CD4-positive, alpha-beta T cell (primary cell): ENCODE measurements at regions not wholly inside any gene's neighbourhood (a gene's known extent, or its start where the extent isn't known, plus 50 kb on each side); places are given as distances from the start of the nearest gene placed in this dataset.

Experiments used
- ATAC-seq: fragments of 200-7000 bp; cut with Tn5 transposase; one replicate; pipeline ENCODE4 v1.10.0; 2022; ENCODE audit warnings: mild to moderate bottlenecking; ENCODE audit not compliant: poor library complexity
- CTCF ChIA-PET: fragments of 350-600 bp; sonication (Branson Sonifier 250); formaldehyde crosslinking; loops from one replicate; lab custom pipeline; 2021; ENCODE audit warnings: antibody characterized with exemption, inconsistent platforms; lab: Charles Lee
- POLR2A ChIA-PET: fragments of 350-600 bp; sonication (Branson Sonifier 250); formaldehyde crosslinking; loops from one replicate; lab custom pipeline; 2021; ENCODE audit warnings: antibody characterized with exemption, inconsistent platforms; lab: Charles Lee
- DNase-seq, 14 experiments: peaks; one replicate each; pipeline ENCODE4 v3.0.0-alpha.2; 2013 to 2020; ENCODE audit warnings: mixed read lengths in 2 of 14
- H3K27ac ChIP-seq, 2 donors: one replicate each; pipeline versions ENCODE4 v1.5.1 to v1.7.0; 2013; ENCODE audit warnings: low read length in 2 of 2, low read depth in 1 of 2, mild to moderate bottlenecking in 1 of 2
- H3K27me3 ChIP-seq, 2 experiments: 1 replicate in 1 of 2; 2 replicates in 1 of 2; pipeline versions ENCODE4 v1.6.1 to v1.7.0; 2013; ENCODE audit warnings: low read length in 2 of 2, control low read depth in 1 of 2, mild to moderate bottlenecking in 1 of 2, moderate library complexity in 1 of 2; ENCODE audit not compliant: insufficient read depth in 2 of 2, control insufficient read depth in 1 of 2
- H3K36me3 ChIP-seq: one replicate; pipeline ENCODE4 v1.6.1; 2013; ENCODE audit warnings: low read length, control low read depth; ENCODE audit not compliant: insufficient read depth
- H3K4me1 ChIP-seq: one replicate; pipeline ENCODE4 v1.6.1; 2013; ENCODE audit warnings: low read length, control low read depth; ENCODE audit not compliant: insufficient read depth
- H3K4me3 ChIP-seq: one replicate; pipeline ENCODE4 v1.5.1; 2013; ENCODE audit warnings: mild to moderate bottlenecking, low read length, moderate library complexity
- H3K9me3 ChIP-seq, 2 experiments: 1 replicate in 1 of 2; 2 replicates in 1 of 2; pipeline versions ENCODE4 v1.6.1 to v1.7.0; 2013; ENCODE audit warnings: low read length in 2 of 2, mild to moderate bottlenecking in 2 of 2, control low read depth in 1 of 2, moderate library complexity in 1 of 2; ENCODE audit not compliant: control insufficient read depth in 1 of 2, insufficient read depth in 1 of 2
- H3K27ac Mint-ChIP-seq: one replicate; pipeline ENCODE4 v1.8.0; 2020; ENCODE audit warnings: mixed read lengths
- H3K27me3 Mint-ChIP-seq: one replicate; pipeline ENCODE4 v1.8.0; 2021; ENCODE audit warnings: mixed read lengths
- H3K36me3 Mint-ChIP-seq: one replicate; pipeline ENCODE4 v1.8.0; 2021; ENCODE audit warnings: low read depth, mixed read lengths
- H3K4me1 Mint-ChIP-seq: one replicate; pipeline ENCODE4 v1.8.0; 2021; ENCODE audit warnings: low read depth, mixed read lengths
- H3K4me3 Mint-ChIP-seq: one replicate; pipeline ENCODE4 v1.8.0; 2020; ENCODE audit warnings: mild to moderate bottlenecking, mixed read lengths
- H3K9me3 Mint-ChIP-seq: one replicate; pipeline ENCODE4 v1.8.0; 2020; ENCODE audit warnings: mixed read lengths
- CTCF ChIP-seq: fragments of 200-600 bp; IDR thresholded peaks from one replicate; pipeline ENCODE4 v1.8.0; 2022; ENCODE audit warnings: antibody characterized with exemption, mild to moderate bottlenecking
- intact Hi-C, 2 experiments: fragments of 100-400 bp; cut with DNase I in 1 of 2; cut with micrococcal nuclease in 1 of 2; formaldehyde crosslinking; loops; one replicate each; pipeline versions ENCODE4 v1.15.1 to v1.9.0; 2023 to 2025; cut with DNase I, micrococcal nuclease

- H3K36me3 ChIP-seq: no peaks in the 10 kb centered on the region
- no peaks in the 10 kb centered on the region for H3K4me1 Mint-ChIP-seq
- no peak for TF ChIP-seq CTCF
- H3K9me3 Mint-ChIP-seq: no peaks in the 10 kb centered on the region
- H3K27me3 Mint-ChIP-seq: peaks cover 9% of the 10 kb centered on the region
- ChIA-PET CTCF (no interaction called here), POLR2A (no interaction called here)
- H3K4me3 Mint-ChIP-seq: no peak overlapping the region
- ATAC-seq: no peak
- no peak overlapping the region for H3K4me3 ChIP-seq
- no peak for DNase-seq
- H3K36me3 Mint-ChIP-seq: no peaks in the 10 kb centered on the region
- H3K27me3 ChIP-seq: no peaks in the 10 kb centered on the region
- intact Hi-C loops: no loop called here
- no peaks in the 10 kb centered on the region for H3K4me1 ChIP-seq
- H3K9me3 ChIP-seq: no peaks in the 10 kb centered on the region
- no peak overlapping the region for H3K27ac Mint-ChIP-seq
- no peak overlapping the region for H3K27ac ChIP-seq
Observed at GRCh38 chr18:41864216-41864615, 90.8 kb upstream of the PIK3C3 start.

- no peaks in the 10 kb centered on the region for H3K27me3 ChIP-seq
- no peaks in the 10 kb centered on the region for H3K4me1 ChIP-seq
- no peak overlapping the region for H3K4me3 ChIP-seq
- no peak for ATAC-seq
- no peak for DNase-seq
- no peaks in the 10 kb centered on the region for H3K4me1 Mint-ChIP-seq
- H3K36me3 ChIP-seq: no peaks in the 10 kb centered on the region
- POLR2A ChIA-PET: no interaction called here
- no peak for TF ChIP-seq CTCF
- H3K27me3 Mint-ChIP-seq: peaks cover 7% of the 10 kb centered on the region
- intact Hi-C loops: no loop called here
- H3K4me3 Mint-ChIP-seq: no peak overlapping the region
- no peak overlapping the region for H3K27ac Mint-ChIP-seq
- no peaks in the 10 kb centered on the region for H3K9me3 Mint-ChIP-seq
- H3K27ac ChIP-seq: no peak overlapping the region
- CTCF ChIA-PET: no interaction called here
- no peaks in the 10 kb centered on the region for H3K36me3 Mint-ChIP-seq
- no peaks in the 10 kb centered on the region for H3K9me3 ChIP-seq
Observed at GRCh38 chr18:41862921-41863320, 92.1 kb upstream of the PIK3C3 start.

- intact Hi-C loops: no loop called here
- H3K36me3 ChIP-seq: no peaks in the 10 kb centered on the region
- POLR2A ChIA-PET: no interaction called here
- Mint-ChIP-seq H3K4me3 (no peak overlapping the region), H3K27me3 (peaks cover 5% of the 10 kb centered on the region), H3K27ac (no peak overlapping the region), H3K36me3 (no peaks in the 10 kb centered on the region), H3K9me3 (no peaks in the 10 kb centered on the region), H3K4me1 (no peaks in the 10 kb centered on the region)
- no peak overlapping the region for H3K4me3 ChIP-seq
- CTCF ChIA-PET: no interaction called here
- ATAC-seq (no peak), DNase-seq (no peak)
- no peaks in the 10 kb centered on the region for H3K9me3 ChIP-seq
- no peaks in the 10 kb centered on the region for H3K27me3 ChIP-seq
- no peak overlapping the region for H3K27ac ChIP-seq
- H3K4me1 ChIP-seq: no peaks in the 10 kb centered on the region
- TF ChIP-seq CTCF: no peak
Observed at GRCh38 chr18:41860987-41861386, 94.0 kb upstream of the PIK3C3 start.
